WTC11 (cell line): ENCODE measurements at regions not wholly inside any gene's neighbourhood (a gene's known extent, or its start where the extent isn't known, plus 50 kb on each side); places are given as distances from the start of the nearest gene placed in this dataset.

Source experiments
- ATAC-seq: fragments of 200-7000 bp; cut with Tn5 transposase; 2 replicates; pipeline ENCODE4 v1.10.0; 2021; ENCODE audit warnings: mild to moderate bottlenecking, moderate library complexity
- CTCF ChIA-PET: fragments of 300-600 bp; sonication (Branson Sonifier 250); formaldehyde crosslinking; loops from one replicate; lab custom pipeline; 2021; ENCODE audit warnings: antibody characterized with exemption; lab: Charles Lee
- POLR2A ChIA-PET: fragments of 350-600 bp; sonication (Branson Sonifier 250); formaldehyde crosslinking; loops from one replicate; lab custom pipeline; 2021; ENCODE audit warnings: antibody characterized with exemption; lab: Charles Lee
- DNase-seq: peaks from one replicate; pipeline ENCODE4 v3.0.0; 2021; ENCODE audit warnings: low spot score
- H3K27ac Mint-ChIP-seq: 2 replicates; pipeline ENCODE4 v1.8.0; 2021; ENCODE audit warnings: mixed read lengths
- H3K27me3 Mint-ChIP-seq: 2 replicates; pipeline ENCODE4 v1.8.0; 2021; ENCODE audit warnings: low read depth, mild to moderate bottlenecking, moderate library complexity, mixed read lengths
- H3K36me3 Mint-ChIP-seq: 2 replicates; pipeline ENCODE4 v1.8.0; 2021; ENCODE audit warnings: mixed read lengths
- H3K4me1 Mint-ChIP-seq: 2 replicates; pipeline ENCODE4 v1.8.0; 2022; ENCODE audit warnings: mixed read lengths
- H3K4me3 Mint-ChIP-seq: 2 replicates; pipeline ENCODE4 v1.8.0; 2021; ENCODE audit warnings: mild to moderate bottlenecking, moderate library complexity, mixed read lengths
- H3K9me3 Mint-ChIP-seq: 2 replicates; pipeline ENCODE4 v1.8.0; 2021; ENCODE audit warnings: mixed read lengths
- ATF2 ChIP-seq: sonication (generic); formaldehyde crosslinking; IDR thresholded peaks from 2 replicates; pipeline ENCODE4 v1.8.1; 2022; ENCODE audit warnings: low read depth, missing genetic modification reagents, borderline replicate concordance
- ATF6 ChIP-seq: sonication (generic); formaldehyde crosslinking; IDR thresholded peaks from 2 replicates; pipeline ENCODE4 v1.8.1; 2023; ENCODE audit warnings: mild to moderate bottlenecking, missing genetic modification reagents
- CDX4 ChIP-seq: fragments of 250-450 bp; sonication (Bioruptor Pico); IDR thresholded peaks from 2 replicates; pipeline ENCODE4 v1.9.0; 2021; ENCODE audit warnings: moderate library complexity, mild to moderate bottlenecking, inconsistent platforms, borderline replicate concordance
- E2F1 ChIP-seq: sonication (generic); formaldehyde crosslinking; IDR thresholded peaks from 2 replicates; pipeline ENCODE4 v1.8.0; 2022; ENCODE audit warnings: mild to moderate bottlenecking, missing genetic modification reagents
- E2F5 ChIP-seq: sonication (generic); formaldehyde crosslinking; IDR thresholded peaks from 2 replicates; pipeline ENCODE4 v1.8.1; 2022; ENCODE audit warnings: mild to moderate bottlenecking, moderate library complexity, missing genetic modification reagents
- ELF4 ChIP-seq: sonication (generic); formaldehyde crosslinking; IDR thresholded peaks from 2 replicates; pipeline ENCODE4 v1.8.1; 2022; ENCODE audit warnings: low read depth, mild to moderate bottlenecking, moderate library complexity, missing genetic modification reagents
- ESRRA ChIP-seq: sonication (generic); formaldehyde crosslinking; IDR thresholded peaks from 2 replicates; pipeline ENCODE4 v1.8.1; 2022; ENCODE audit warnings: mild to moderate bottlenecking, missing genetic modification reagents, borderline replicate concordance
- FOXK1 ChIP-seq: sonication (generic); formaldehyde crosslinking; IDR thresholded peaks from 2 replicates; pipeline ENCODE4 v1.8.0; 2022; ENCODE audit warnings: mild to moderate bottlenecking, moderate library complexity, missing genetic modification reagents
- HMGA2 ChIP-seq: fragments of 250-450 bp; sonication (Bioruptor Pico); IDR thresholded peaks from 2 replicates; pipeline ENCODE4 v1.4.0; 2021; ENCODE audit warnings: mild to moderate bottlenecking, moderate library complexity
- KAT7 ChIP-seq: sonication (generic); formaldehyde crosslinking; IDR thresholded peaks from 2 replicates; pipeline ENCODE4 v1.8.1; 2023; ENCODE audit warnings: missing genetic modification reagents, mild to moderate bottlenecking, borderline replicate concordance
- MAX ChIP-seq: sonication (generic); formaldehyde crosslinking; IDR thresholded peaks from 2 replicates; pipeline ENCODE4 v1.8.0; 2022; ENCODE audit warnings: mild to moderate bottlenecking, missing genetic modification reagents
- MLX ChIP-seq: sonication (generic); formaldehyde crosslinking; IDR thresholded peaks from 2 replicates; pipeline ENCODE4 v1.8.1; 2023; ENCODE audit warnings: mild to moderate bottlenecking, missing genetic modification reagents, moderate library complexity
- MYBL2 ChIP-seq: sonication (generic); formaldehyde crosslinking; IDR thresholded peaks from 2 replicates; pipeline ENCODE4 v1.8.1; 2023; ENCODE audit warnings: mild to moderate bottlenecking, moderate library complexity, missing genetic modification reagents
- NR3C1 ChIP-seq: sonication (generic); formaldehyde crosslinking; conservative IDR thresholded peaks from 2 replicates; pipeline ENCODE4 v1.8.1; 2023; ENCODE audit warnings: low read depth, mild to moderate bottlenecking, missing genetic modification reagents
- PRRX2 ChIP-seq: fragments of 250-450 bp; sonication (Bioruptor Pico); IDR thresholded peaks from 2 replicates; pipeline ENCODE4 v1.8.0; 2021; ENCODE audit warnings: mild to moderate bottlenecking
- STAT6 ChIP-seq: sonication (generic); formaldehyde crosslinking; conservative IDR thresholded peaks from 2 replicates; pipeline ENCODE4 v1.8.1; 2023; ENCODE audit warnings: mild to moderate bottlenecking, low read depth, missing genetic modification reagents, moderate library complexity
- TCF7 ChIP-seq: sonication (generic); formaldehyde crosslinking; IDR thresholded peaks from 2 replicates; pipeline ENCODE4 v1.8.0; 2022; ENCODE audit warnings: mild to moderate bottlenecking, low read depth, missing genetic modification reagents, moderate library complexity
- TEAD1 ChIP-seq: sonication (generic); formaldehyde crosslinking; IDR thresholded peaks from 2 replicates; pipeline ENCODE4 v1.8.0; 2022; ENCODE audit warnings: mild to moderate bottlenecking, missing genetic modification reagents
- ZBTB21 ChIP-seq: sonication (generic); formaldehyde crosslinking; IDR thresholded peaks from 2 replicates; pipeline ENCODE4 v1.8.1; 2023; ENCODE audit warnings: mild to moderate bottlenecking, missing genetic modification reagents, borderline replicate concordance
- ZNF138 ChIP-seq: sonication (generic); formaldehyde crosslinking; conservative IDR thresholded peaks from 2 replicates; pipeline ENCODE4 v1.8.1; 2022; ENCODE audit warnings: mild to moderate bottlenecking, moderate library complexity, missing genetic modification reagents
- ZNF219 ChIP-seq: sonication (generic); formaldehyde crosslinking; IDR thresholded peaks from 2 replicates; pipeline ENCODE4 v1.8.0; 2023; ENCODE audit warnings: missing genetic modification reagents, mild to moderate bottlenecking, borderline replicate concordance
- ZNF232 ChIP-seq: sonication (generic); formaldehyde crosslinking; IDR thresholded peaks from 2 replicates; pipeline ENCODE4 v1.8.0; 2022; ENCODE audit warnings: mild to moderate bottlenecking, missing genetic modification reagents
- ZSCAN18 ChIP-seq: fragments of 250-450 bp; sonication (Bioruptor Pico); IDR thresholded peaks from 2 replicates; pipeline ENCODE4 v2.1.2; 2022; ENCODE audit warnings: mild to moderate bottlenecking, moderate library complexity

- H3K27me3 Mint-ChIP-seq, result no peaks in the 10 kb centered on the region
- ATAC-seq (peak; percentile 48), DNase-seq (no peak)
- H3K4me1 Mint-ChIP-seq, result peaks cover 38% of the 10 kb centered on the region
- H3K27ac Mint-ChIP-seq, result no peak overlapping the region; the same call in 1 of the 2 replicates
- H3K36me3 Mint-ChIP-seq, result peaks cover under 1% of the 10 kb centered on the region; the same call in 1 of the 2 replicates
- peak overlapping the region; percentile 40 for H3K4me3 Mint-ChIP-seq
- POLR2A ChIA-PET, result no interaction called here
- H3K9me3 Mint-ChIP-seq, result peaks cover 4% of the 10 kb centered on the region
- CTCF ChIA-PET, result interaction anchor here (1.0 to 1.1 kb wide), 2 partner anchors 42 to 991 kb away, joined by 3 read pairs; no protein-coding TSS in a partner anchor
- TF ChIP-seq MYBL2 (CRISPR knock-in tag) (no peak), TEAD1 (no peak), E2F5 (CRISPR knock-in tag) (no peak), FOXK1 (CRISPR knock-in tag) (no peak), HMGA2 (CRISPR knock-in tag) (no peak), ESRRA (CRISPR knock-in tag) (no peak), ATF6 (CRISPR knock-in tag) (no peak), ZNF219 (CRISPR knock-in tag) (no peak), TCF7 (no peak), CDX4 (no peak), ZNF138 (no peak), MAX (CRISPR knock-in tag) (no peak), STAT6 (no peak), NR3C1 (CRISPR knock-in tag) (no peak)
Observed at GRCh38 chr6:98717322-98717877, 117.0 kb upstream of the POU3F2 start.

- no peaks in the 10 kb centered on the region for H3K36me3 Mint-ChIP-seq
- no peak overlapping the region for H3K27ac Mint-ChIP-seq
- ATAC-seq (no peak), DNase-seq (no peak)
- no peak overlapping the region for H3K4me3 Mint-ChIP-seq
- H3K9me3 Mint-ChIP-seq, result no peaks in the 10 kb centered on the region
- no peaks in the 10 kb centered on the region for H3K27me3 Mint-ChIP-seq
- no peak for TF ChIP-seq ZSCAN18
- no peak for TF ChIP-seq PRRX2 (CRISPR knock-in tag)
- TF ChIP-seq NR3C1 (CRISPR knock-in tag), result no peak
- TF ChIP-seq E2F1, result no peak
- TF ChIP-seq ZNF232 (CRISPR knock-in tag), result no peak
- TF ChIP-seq ELF4, result no peak
- no peak for TF ChIP-seq KAT7
- TF ChIP-seq MLX (CRISPR knock-in tag), result no peak
- TF ChIP-seq HMGA2 (CRISPR knock-in tag), result no peak
- TF ChIP-seq ATF2 (CRISPR knock-in tag), result no peak
- no peak for TF ChIP-seq ZBTB21 (CRISPR knock-in tag)
- ChIA-PET CTCF (interaction anchor here (1.0 kb wide), 1 partner anchor 41 kb away, joined by 3 read pairs; no protein-coding TSS in a partner anchor), POLR2A (no interaction called here)
- H3K4me1 Mint-ChIP-seq, result peaks cover 33% of the 10 kb centered on the region
Observed at GRCh38 chr6:98717988-98718387, 116.4 kb upstream of the POU3F2 start.
